Panc1 (cell line): ENCODE measurements at regions not wholly inside any gene's neighbourhood (a gene's known extent, or its start where the extent isn't known, plus 50 kb on each side); places are given as distances from the start of the nearest gene placed in this dataset.

Source experiments
- POLR2AphosphoS5 ChIP-seq: IDR thresholded peaks from 2 replicates; pipeline ENCODE4 v1.6.1; 2012; ENCODE audit warnings: mild to moderate bottlenecking, low read depth, low read length, moderate library complexity
- SIN3A ChIP-seq: IDR thresholded peaks from 2 replicates; pipeline ENCODE4 v1.6.1; 2012; ENCODE audit warnings: low read depth, mild to moderate bottlenecking, low read length, moderate library complexity, borderline replicate concordance; ENCODE audit not compliant: insufficient read depth
- TCF7L2 ChIP-seq: IDR thresholded peaks from 2 replicates; pipeline ENCODE4 v1.6.1; 2011; ENCODE audit warnings: mild to moderate bottlenecking, low read depth, low read length, inconsistent platforms
- TF ChIP-seq, protein P1 (sequence below): fragments of 450-650 bp; IDR thresholded peaks from 2 replicates; pipeline ENCODE4 v1.5.1; 2017; ENCODE audit warnings: mild to moderate bottlenecking
- TF ChIP-seq, protein P2 (sequence below), 2 experiments: IDR thresholded peaks; 2 replicates each; pipeline ENCODE4 v1.6.1; 2011 to 2012; ENCODE audit warnings: low read depth in 2 of 2, control low read depth in 1 of 2, low read length in 1 of 2, mild to moderate bottlenecking in 1 of 2, moderate library complexity in 1 of 2; ENCODE audit not compliant: insufficient read depth in 1 of 2

DNA sequence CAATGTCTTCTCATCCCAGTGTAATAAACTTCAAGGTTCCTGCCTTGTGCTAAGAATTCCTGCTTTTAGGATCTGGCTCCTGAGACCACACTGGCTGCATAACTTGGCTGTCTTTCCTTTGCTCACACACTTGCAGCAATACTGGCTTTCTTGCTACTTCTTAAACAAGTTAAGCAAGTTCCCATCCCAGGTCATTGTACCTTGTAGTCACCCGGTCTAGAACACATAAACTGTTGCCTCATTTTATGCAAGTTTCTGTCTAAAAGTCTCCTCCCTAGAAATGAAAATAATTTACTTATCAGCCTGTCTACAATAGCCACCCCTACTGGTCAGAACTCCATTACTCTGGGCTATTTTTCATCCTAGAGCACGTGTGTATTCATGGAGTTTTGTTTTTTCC is 887.9 kb upstream of the FAM98A start:
- TF ChIP-seq, protein P1, sequence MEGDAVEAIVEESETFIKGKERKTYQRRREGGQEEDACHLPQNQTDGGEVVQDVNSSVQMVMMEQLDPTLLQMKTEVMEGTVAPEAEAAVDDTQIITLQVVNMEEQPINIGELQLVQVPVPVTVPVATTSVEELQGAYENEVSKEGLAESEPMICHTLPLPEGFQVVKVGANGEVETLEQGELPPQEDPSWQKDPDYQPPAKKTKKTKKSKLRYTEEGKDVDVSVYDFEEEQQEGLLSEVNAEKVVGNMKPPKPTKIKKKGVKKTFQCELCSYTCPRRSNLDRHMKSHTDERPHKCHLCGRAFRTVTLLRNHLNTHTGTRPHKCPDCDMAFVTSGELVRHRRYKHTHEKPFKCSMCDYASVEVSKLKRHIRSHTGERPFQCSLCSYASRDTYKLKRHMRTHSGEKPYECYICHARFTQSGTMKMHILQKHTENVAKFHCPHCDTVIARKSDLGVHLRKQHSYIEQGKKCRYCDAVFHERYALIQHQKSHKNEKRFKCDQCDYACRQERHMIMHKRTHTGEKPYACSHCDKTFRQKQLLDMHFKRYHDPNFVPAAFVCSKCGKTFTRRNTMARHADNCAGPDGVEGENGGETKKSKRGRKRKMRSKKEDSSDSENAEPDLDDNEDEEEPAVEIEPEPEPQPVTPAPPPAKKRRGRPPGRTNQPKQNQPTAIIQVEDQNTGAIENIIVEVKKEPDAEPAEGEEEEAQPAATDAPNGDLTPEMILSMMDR: no peak
- TF ChIP-seq TCF7L2 (no peak), POLR2AphosphoS5 (no peak), SIN3A (no peak)
- TF ChIP-seq, protein P2, sequence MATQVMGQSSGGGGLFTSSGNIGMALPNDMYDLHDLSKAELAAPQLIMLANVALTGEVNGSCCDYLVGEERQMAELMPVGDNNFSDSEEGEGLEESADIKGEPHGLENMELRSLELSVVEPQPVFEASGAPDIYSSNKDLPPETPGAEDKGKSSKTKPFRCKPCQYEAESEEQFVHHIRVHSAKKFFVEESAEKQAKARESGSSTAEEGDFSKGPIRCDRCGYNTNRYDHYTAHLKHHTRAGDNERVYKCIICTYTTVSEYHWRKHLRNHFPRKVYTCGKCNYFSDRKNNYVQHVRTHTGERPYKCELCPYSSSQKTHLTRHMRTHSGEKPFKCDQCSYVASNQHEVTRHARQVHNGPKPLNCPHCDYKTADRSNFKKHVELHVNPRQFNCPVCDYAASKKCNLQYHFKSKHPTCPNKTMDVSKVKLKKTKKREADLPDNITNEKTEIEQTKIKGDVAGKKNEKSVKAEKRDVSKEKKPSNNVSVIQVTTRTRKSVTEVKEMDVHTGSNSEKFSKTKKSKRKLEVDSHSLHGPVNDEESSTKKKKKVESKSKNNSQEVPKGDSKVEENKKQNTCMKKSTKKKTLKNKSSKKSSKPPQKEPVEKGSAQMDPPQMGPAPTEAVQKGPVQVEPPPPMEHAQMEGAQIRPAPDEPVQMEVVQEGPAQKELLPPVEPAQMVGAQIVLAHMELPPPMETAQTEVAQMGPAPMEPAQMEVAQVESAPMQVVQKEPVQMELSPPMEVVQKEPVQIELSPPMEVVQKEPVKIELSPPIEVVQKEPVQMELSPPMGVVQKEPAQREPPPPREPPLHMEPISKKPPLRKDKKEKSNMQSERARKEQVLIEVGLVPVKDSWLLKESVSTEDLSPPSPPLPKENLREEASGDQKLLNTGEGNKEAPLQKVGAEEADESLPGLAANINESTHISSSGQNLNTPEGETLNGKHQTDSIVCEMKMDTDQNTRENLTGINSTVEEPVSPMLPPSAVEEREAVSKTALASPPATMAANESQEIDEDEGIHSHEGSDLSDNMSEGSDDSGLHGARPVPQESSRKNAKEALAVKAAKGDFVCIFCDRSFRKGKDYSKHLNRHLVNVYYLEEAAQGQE (IDR thresholded peaks at IDR 0.05; ENCODE audit: insufficient read depth in 1 of 2, low read depth in 2 of 2, low read length in 1 of 2): no peak
